ENCODE measurements at regions not wholly inside any gene's neighbourhood (a gene's known extent, or its start where the extent isn't known, plus 50 kb on each side); places are given as distances from the start of the nearest gene placed in this dataset.

- DNase-seq (ENCODE audit: low read depth in 1 of 2, low spot score in 1 of 2): no peak
- H3K27ac ChIP-seq (replicated peaks): no peak overlapping the region
- H3K4me3 ChIP-seq (replicated peaks; ENCODE audit: insufficient read depth, low read length): no peak overlapping the region
- no peaks in the 10 kb centered on the region for H3K27me3 ChIP-seq (ENCODE audit: insufficient read depth, poor library complexity, severe bottlenecking)
- TF ChIP-seq CTCF (IDR thresholded peaks at IDR 0.05; ENCODE audit: insufficient read depth, low read length) (no peak), GABPA (IDR thresholded peaks at IDR 0.05; ENCODE audit: low read depth) (no peak)
These were observed 104.4 kb upstream of the CXCL13 start for GRCh38 chr4:77501240-77501639.

DNA sequence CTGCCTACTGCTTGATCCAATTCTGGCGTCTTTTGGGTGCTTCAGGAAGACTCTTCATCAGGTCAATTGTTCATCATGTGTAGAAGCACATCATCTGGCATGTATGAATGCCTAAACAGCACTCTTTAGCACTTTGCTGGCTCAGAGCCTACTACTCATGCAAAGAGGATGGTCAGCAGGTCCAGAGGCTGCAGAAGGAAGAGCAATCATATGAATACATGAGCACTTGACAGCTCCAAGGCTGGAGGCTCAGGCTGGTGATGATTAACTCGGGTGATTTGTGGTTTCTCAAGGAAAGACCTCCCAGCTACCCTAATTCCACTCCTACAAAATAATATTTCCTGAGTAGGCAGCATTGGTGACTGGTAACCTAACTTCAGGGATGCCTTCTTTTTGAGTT, 103.8 kb upstream of the CXCL13 start:
- Histone ChIP-seq H3K27ac (replicated peaks) (no peak overlapping the region), H3K27me3 (ENCODE audit: insufficient read depth, poor library complexity, severe bottlenecking) (no peaks in the 10 kb centered on the region), H3K4me3 (replicated peaks; ENCODE audit: insufficient read depth, low read length) (no peak overlapping the region)
- no peak for DNase-seq (ENCODE audit: low read depth in 1 of 2, low spot score in 1 of 2)
- TF ChIP-seq SPI1 (IDR thresholded peaks at IDR 0.05; ENCODE audit: borderline replicate concordance, low read depth) (no peak), CTCF (IDR thresholded peaks at IDR 0.05; ENCODE audit: insufficient read depth, low read length) (no peak)

DNA sequence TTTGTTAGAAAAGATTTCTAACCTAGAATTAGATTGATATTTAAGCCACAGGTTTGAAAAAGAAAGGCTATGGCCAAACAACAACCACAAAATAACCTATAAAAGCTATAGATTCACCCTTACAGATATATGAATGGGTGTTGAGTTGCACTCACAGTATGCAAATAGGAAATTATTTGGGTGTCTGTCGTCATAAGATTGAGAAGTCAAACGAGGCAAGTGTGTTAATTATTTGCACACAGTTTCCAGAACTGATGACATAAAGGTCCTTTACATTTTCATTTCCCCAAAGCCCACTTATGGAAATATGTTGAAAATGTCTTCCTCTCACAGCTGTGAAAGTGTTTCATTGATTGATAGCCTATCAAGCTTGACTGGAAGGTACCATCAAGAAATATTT, 101.2 kb upstream of the CXCL13 start:
- no peak for TF ChIP-seq GABPA (IDR thresholded peaks at IDR 0.05; ENCODE audit: low read depth)
- TF ChIP-seq SPI1 (IDR thresholded peaks at IDR 0.05; ENCODE audit: borderline replicate concordance, low read depth): no peak
- TF ChIP-seq POLR2AphosphoS5 (IDR thresholded peaks at IDR 0.05; ENCODE audit: low read depth): no peak
- TF ChIP-seq CTCF (IDR thresholded peaks at IDR 0.05; ENCODE audit: insufficient read depth, low read length): no peak
- TF ChIP-seq REST (IDR thresholded peaks at IDR 0.05; ENCODE audit: insufficient replicate concordance, low read depth): no peak
- Histone ChIP-seq H3K27me3 (ENCODE audit: insufficient read depth, poor library complexity, severe bottlenecking) (no peaks in the 10 kb centered on the region), H3K4me3 (replicated peaks; ENCODE audit: insufficient read depth, low read length) (no peak overlapping the region), H3K27ac (replicated peaks) (no peak overlapping the region)
- no peak for DNase-seq (ENCODE audit: low read depth in 1 of 2, low spot score in 1 of 2)

DNA sequence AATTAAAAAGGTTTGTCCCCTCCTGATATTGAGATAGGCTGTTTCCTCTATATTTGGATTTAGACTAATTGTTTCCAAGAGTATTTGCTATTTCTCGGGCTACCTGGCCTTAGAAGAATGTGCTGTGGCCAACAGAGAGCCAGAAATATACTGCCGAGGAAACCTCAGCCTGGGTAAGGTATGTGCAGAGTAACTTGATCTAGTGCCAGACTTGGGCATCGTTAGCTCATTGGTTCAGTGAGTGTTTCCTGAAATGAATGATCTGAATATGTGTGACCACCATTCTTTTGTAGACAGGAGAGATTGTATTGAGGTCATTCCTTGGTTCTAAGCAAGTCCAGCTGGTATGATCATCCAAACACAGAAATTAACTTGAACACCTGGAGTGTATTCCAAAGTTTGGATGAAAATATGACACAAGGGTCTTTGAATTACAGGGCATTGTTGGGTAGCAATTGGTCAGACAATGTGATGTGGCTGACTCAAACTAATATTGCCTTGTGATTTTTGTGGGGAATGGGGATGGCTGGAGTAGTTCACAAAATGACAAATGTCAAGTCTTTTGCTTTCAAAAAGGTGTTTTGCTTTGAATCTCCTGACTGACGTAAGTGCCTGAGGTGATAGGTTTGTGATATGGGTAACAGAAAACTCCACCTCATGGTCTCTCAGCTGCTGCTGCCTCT, 100.2 kb upstream of the CXCL13 start:
- Histone ChIP-seq H3K27ac (replicated peaks) (no peak overlapping the region), H3K4me3 (replicated peaks; ENCODE audit: insufficient read depth, low read length) (no peak overlapping the region), H3K27me3 (ENCODE audit: insufficient read depth, poor library complexity, severe bottlenecking) (no peaks in the 10 kb centered on the region)
- TF ChIP-seq POLR2AphosphoS5 (IDR thresholded peaks at IDR 0.05; ENCODE audit: low read depth) (no peak), REST (IDR thresholded peaks at IDR 0.05; ENCODE audit: insufficient replicate concordance, low read depth) (no peak), SPI1 (IDR thresholded peaks at IDR 0.05; ENCODE audit: borderline replicate concordance, low read depth) (no peak), CTCF (IDR thresholded peaks at IDR 0.05; ENCODE audit: insufficient read depth, low read length) (no peak), GABPA (IDR thresholded peaks at IDR 0.05; ENCODE audit: low read depth) (no peak)
- no peak for DNase-seq (ENCODE audit: low read depth in 1 of 2, low spot score in 1 of 2)
